HG02642 (cell line): ENCODE measurements at regions not wholly inside any gene's neighbourhood (a gene's known extent, or its start where the extent isn't known, plus 50 kb on each side); places are given as distances from the start of the nearest gene placed in this dataset.
"Not testable (repeated sequence)": the region's sequence is repeated elsewhere in the genome, so short reads cannot be mapped to it uniquely, and the experiment has no call there.

ENCODE experiments used
- ATAC-seq: cut with Tn5 transposase; IDR thresholded peaks from one replicate; pipeline ENCODE4 v1.9.1; 2021; ENCODE audit warnings: mild to moderate bottlenecking; ENCODE audit not compliant: unreplicated experiment, poor library complexity

- ATAC-seq, result no peak
Measured at GRCh38 chr5:117788596-117788995, 1199.8 kb downstream of the DTWD2 start.

- no peak for ATAC-seq
Measured at GRCh38 chr5:117779171-117779570, 1204.5 kb upstream of the SEMA6A start.

GRCh38 chr5:117776977-117777376 lies 1202.4 kb upstream of the SEMA6A start:
- ATAC-seq, result no peak

GRCh38 chr5:117769877-117770276 lies 1195.3 kb upstream of the SEMA6A start:
- no peak for ATAC-seq

- no peak for ATAC-seq
Measured at GRCh38 chr5:117763271-117763670, 1188.6 kb upstream of the SEMA6A start.

GRCh38 chr5:117761186-117761585 lies 1186.6 kb upstream of the SEMA6A start:
- ATAC-seq, result no peak

GRCh38 chr5:117759849-117760499 lies 1185.4 kb upstream of the SEMA6A start:
- ATAC-seq, result no peak

GRCh38 chr5:117752403-117752802 lies 1177.8 kb upstream of the SEMA6A start:
- no peak for ATAC-seq

GRCh38 chr5:117748336-117748735 lies 1173.7 kb upstream of the SEMA6A start:
- no peak for ATAC-seq

GRCh38 chr5:117743337-117743736 lies 1168.7 kb upstream of the SEMA6A start:
- ATAC-seq, result no peak

GRCh38 chr5:117741655-117742206 lies 1167.1 kb upstream of the SEMA6A start:
- ATAC-seq, result no peak

- no peak for ATAC-seq
Measured at GRCh38 chr5:117740268-117740667, 1165.6 kb upstream of the SEMA6A start.

GRCh38 chr5:117738571-117738970 lies 1163.9 kb upstream of the SEMA6A start:
- no peak for ATAC-seq

- no peak for ATAC-seq
Measured at GRCh38 chr5:117736698-117737097, 1162.1 kb upstream of the SEMA6A start.

GRCh38 chr5:117734056-117734455 lies 1159.4 kb upstream of the SEMA6A start:
- no peak for ATAC-seq

- no peak for ATAC-seq
Measured at GRCh38 chr5:117733051-117733450, 1158.4 kb upstream of the SEMA6A start.

- ATAC-seq, result no peak
Measured at GRCh38 chr5:117732264-117732663, 1157.6 kb upstream of the SEMA6A start.

GRCh38 chr5:117731446-117731845 lies 1156.8 kb upstream of the SEMA6A start:
- no peak for ATAC-seq

GRCh38 chr5:117720784-117721183 lies 1146.2 kb upstream of the SEMA6A start:
- not testable (repeated sequence) for ATAC-seq

- ATAC-seq, result no peak
Measured at GRCh38 chr5:117719413-117719812, 1144.8 kb upstream of the SEMA6A start.

- ATAC-seq, result no peak
Measured at GRCh38 chr5:117713585-117714198, 1139.1 kb upstream of the SEMA6A start.

- no peak for ATAC-seq
Measured at GRCh38 chr5:117701062-117701461, 1126.4 kb upstream of the SEMA6A start.
